ENCODE measurements at regions not wholly inside any gene's neighbourhood (a gene's known extent, or its start where the extent isn't known, plus 50 kb on each side); places are given as distances from the start of the nearest gene placed in this dataset.

GRCh38 chr22:49663311-49663711 lies 164.4 kb downstream of the BRD1 start:
- Histone ChIP-seq H3K4ac (ENCODE audit: low read depth, low read length) (no peak overlapping the region), H3K4me3 (ENCODE audit: insufficient read depth, low read depth, low read length) (no peak overlapping the region), H2AFZ (replicated peaks; ENCODE audit: low read length, poor library complexity) (no peak overlapping the region), H3K23ac (ENCODE audit: low read depth, low read length) (no peak overlapping the region), H2BK20ac (ENCODE audit: low read depth, low read length) (no peak overlapping the region), H3K79me1 (ENCODE audit: low read depth in 1 of 2, low read length in 2 of 2) (no peaks in the 10 kb centered on the region), H3K56ac (ENCODE audit: extremely low read depth, insufficient read depth, low read length) (no peak overlapping the region), H3K14ac (replicated peaks; ENCODE audit: low read depth, low read length) (no peak overlapping the region), H3K27me3 (ENCODE audit: control insufficient read depth, insufficient read depth, low read length) (no peaks in the 10 kb centered on the region), H3K36me3 (ENCODE audit: control insufficient read depth, insufficient read depth, low read length) (no peaks in the 10 kb centered on the region), H3K4me2 (ENCODE audit: low read depth, low read length) (no peak overlapping the region), H4K91ac (ENCODE audit: insufficient read depth, low read depth, low read length) (no peak overlapping the region), H2AK9ac (replicated peaks; ENCODE audit: low read depth, low read length, poor library complexity) (no peak overlapping the region), H2AK5ac (ENCODE audit: low read depth, low read length) (no peak overlapping the region), H3K18ac (ENCODE audit: low read depth, low read length) (no peak overlapping the region), H2BK5ac (ENCODE audit: low read depth, low read length, poor library complexity, severe bottlenecking) (no peak overlapping the region), H4K20me1 (ENCODE audit: insufficient read depth, low read length) (no peaks in the 10 kb centered on the region), H3K4me1 (ENCODE audit: control insufficient read depth, insufficient read depth, low read length) (no peaks in the 10 kb centered on the region), H4K5ac (ENCODE audit: low read depth, low read length) (no peak overlapping the region), H3K9me3 (ENCODE audit: control insufficient read depth, insufficient read depth, low read length) (peaks cover 27% of the 10 kb centered on the region), H3K27ac (ENCODE audit: insufficient read depth, low read length) (no peak overlapping the region), H4K8ac (ENCODE audit: low read depth in 2 of 2, low read length in 2 of 2) (no peak overlapping the region), H2BK120ac (ENCODE audit: low read depth, low read length) (no peak overlapping the region), H3K9me1 (ENCODE audit: insufficient read depth, low read length) (no peaks in the 10 kb centered on the region), H2BK15ac (ENCODE audit: low read depth, low read length) (no peak overlapping the region), H3K9ac (ENCODE audit: low read depth, low read length) (no peak overlapping the region)
- in situ Hi-C loops (cut with MboI; ENCODE audit: low sequenced_read_pairs), result no loop called here
- BruUV-seq (replicated peaks), result no TSS peak
- WGBS, 2 experiments (ENCODE audit: extremely low coverage in 2 of 2, insufficient read length in 1 of 2), result 50% methylated on average over 2 of the region's 17 CpGs; no CpG with 5 or more reads in 1 of the 2 experiments
- ChIA-PET CTCF (no interaction called here), POLR2A (ENCODE audit: unreplicated experiment) (no interaction called here)
- intact Hi-C loops (cut with micrococcal nuclease), result no loop called here
- dilution Hi-C loops (cut with HindIII; ENCODE audit: low sequenced_read_pairs, unreplicated experiment), result no loop called here
- DNase-seq, result no peak
- no peak for ATAC-seq (ENCODE audit: low read depth)
- TF ChIP-seq POLR2A (IDR thresholded peaks at IDR 0.05; ENCODE audit: low read depth, low read length), result no peak

Measured in IMR-90 (cell line).